GM19324 (cell line): ENCODE measurements at regions not wholly inside any gene's neighbourhood (a gene's known extent, or its start where the extent isn't known, plus 50 kb on each side); places are given as distances from the start of the nearest gene placed in this dataset.
"Not testable (repeated sequence)": the region's sequence is repeated elsewhere in the genome, so short reads cannot be mapped to it uniquely, and the experiment has no call there.

ENCODE experiments used
- ATAC-seq: cut with Tn5 transposase; IDR thresholded peaks from one replicate; pipeline ENCODE4 v1.9.1; 2021; ENCODE audit warnings: mild to moderate bottlenecking, moderate library complexity; ENCODE audit not compliant: unreplicated experiment, low FRiP score

GRCh38 chrX:16316331-16316730 is 149.1 kb downstream of the MAGEB17 start:
- ATAC-seq, result no peak

DNA sequence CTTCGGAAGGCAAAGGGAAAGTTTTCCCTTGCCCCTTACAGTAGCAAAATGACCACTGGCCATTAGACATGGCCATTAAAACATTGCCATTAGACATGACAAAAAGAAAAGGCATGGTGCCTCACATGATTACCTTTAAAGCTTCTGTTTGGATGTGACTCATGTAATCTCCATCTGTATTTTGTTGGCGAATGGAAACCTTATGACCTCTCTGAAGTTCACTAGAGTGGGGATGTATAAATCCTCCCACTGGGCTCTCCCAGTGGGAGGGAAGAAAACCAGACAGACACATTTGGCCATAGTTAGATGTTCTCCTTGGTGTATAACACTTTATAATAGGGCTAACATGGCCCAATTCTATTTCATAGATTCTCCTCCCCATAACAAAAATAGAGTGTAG is 152.6 kb downstream of the MAGEB17 start:
- ATAC-seq, result no peak

- no peak for ATAC-seq
Observed at GRCh38 chrX:16320765-16321355, 153.6 kb downstream of the MAGEB17 start.

DNA sequence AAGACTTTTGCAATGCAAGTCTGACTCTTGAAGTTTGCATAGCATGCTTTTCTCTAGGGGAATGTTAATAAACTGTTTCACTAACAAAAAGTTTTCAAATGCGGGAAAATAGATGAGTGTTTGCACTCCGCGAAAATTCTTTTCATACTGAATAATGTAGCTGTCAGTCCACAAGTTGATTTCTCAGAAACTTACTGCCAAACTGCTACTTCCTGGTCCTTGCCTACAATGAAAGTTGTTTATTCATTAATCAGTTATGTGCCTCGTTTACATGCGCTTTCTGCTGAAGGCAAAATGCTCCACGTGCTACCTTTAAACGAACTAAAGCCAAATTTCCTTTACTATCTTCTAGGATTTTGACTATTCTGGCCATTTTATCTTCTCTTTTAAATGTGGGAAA is 166.2 kb downstream of the MAGEB17 start:
- no peak for ATAC-seq

DNA sequence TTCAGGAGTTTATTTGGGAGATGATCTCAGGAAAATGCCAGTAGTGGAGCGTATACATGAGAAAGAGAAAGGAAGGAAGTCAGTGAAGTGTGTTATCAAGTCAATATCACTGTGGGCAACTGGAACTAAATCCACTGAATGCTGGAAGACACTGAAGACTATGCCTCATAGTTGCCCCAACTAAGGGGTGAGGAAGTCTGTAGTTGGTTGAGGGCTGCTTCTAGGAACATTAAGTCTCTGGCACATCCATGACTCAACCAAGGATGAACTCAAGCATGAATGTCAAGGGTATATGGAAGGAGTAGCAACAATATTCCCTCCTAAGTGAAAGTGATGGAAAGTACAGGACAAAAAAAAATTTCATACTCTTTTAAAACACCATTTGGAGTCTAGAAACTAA is 167.9 kb downstream of the MAGEB17 start:
- no peak for ATAC-seq

DNA sequence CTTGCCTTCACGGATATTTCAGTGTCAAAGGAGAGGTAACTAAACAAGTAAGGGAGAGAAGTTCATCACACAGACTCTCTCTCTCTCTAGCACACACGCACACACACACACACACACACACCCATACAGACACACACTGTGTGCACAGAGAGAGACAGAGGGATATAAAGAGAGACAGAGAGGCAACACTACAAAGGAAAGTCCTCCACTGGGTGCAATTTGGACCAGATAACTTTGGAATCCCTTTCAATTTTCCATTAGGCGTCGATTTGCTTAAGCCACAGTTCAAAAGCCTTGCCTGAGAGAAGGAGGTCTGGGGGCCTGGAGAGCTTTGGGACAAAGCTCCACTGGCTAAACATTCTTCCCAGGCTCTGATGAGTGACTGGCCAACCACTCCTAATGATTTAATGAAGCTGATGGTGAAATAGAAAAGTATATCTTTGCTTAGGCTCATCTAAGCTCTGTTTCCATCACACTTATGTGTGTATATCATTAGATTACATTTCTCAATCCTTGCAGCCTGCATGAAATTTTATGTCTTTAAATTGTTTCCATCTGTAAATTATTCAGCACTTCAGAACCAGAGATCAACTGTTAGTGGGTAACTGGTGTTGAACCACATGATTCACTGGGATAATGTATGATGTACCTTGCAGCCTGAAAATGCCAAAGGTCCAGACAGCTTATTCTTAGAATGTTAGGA is 180.8 kb downstream of the MAGEB17 start:
- no peak for ATAC-seq

GRCh38 chrX:16357902-16358301 is 190.6 kb downstream of the MAGEB17 start:
- no peak for ATAC-seq

DNA sequence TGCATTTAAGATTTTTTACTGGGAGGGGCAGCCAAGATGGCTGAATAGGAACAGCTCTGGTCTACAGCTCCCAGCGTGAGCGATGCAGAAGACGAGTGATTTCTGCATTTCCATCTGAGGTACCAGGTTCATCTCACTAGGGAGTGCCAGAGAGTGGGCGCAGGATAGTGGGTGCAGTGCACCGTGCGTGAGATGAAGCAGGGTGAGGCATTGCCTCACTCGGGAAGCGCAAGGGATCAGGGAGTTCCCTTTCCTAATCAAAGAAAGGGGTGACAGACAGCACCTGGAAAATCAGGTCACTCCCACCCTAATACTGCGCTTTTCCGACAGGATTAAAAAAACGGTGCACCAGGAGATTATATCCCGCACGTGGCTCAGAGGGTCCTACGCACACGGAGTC is 192.8 kb downstream of the MAGEB17 start:
- ATAC-seq, result not testable (repeated sequence)

DNA sequence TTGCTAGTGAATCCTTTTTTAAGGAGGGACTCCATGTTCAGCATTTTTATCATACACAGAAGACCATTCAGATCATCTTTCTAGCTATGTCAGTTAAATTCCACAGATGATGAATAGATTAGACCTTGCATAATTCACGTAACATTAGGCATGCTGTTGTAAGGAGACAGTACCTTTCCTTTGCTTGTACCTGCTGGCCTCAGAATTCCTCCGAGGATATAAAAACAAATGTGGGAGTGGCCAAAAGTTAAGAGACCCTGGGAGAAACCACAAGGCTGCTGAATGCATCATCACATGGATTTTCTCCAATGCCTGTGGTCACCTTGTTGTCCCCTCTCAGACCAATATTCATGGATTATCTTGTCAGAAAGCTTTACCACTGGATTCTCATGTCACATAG is 201.4 kb downstream of the MAGEB17 start:
- no peak for ATAC-seq

- no peak for ATAC-seq
Observed at GRCh38 chrX:16376056-16376455, 208.8 kb downstream of the MAGEB17 start.

DNA sequence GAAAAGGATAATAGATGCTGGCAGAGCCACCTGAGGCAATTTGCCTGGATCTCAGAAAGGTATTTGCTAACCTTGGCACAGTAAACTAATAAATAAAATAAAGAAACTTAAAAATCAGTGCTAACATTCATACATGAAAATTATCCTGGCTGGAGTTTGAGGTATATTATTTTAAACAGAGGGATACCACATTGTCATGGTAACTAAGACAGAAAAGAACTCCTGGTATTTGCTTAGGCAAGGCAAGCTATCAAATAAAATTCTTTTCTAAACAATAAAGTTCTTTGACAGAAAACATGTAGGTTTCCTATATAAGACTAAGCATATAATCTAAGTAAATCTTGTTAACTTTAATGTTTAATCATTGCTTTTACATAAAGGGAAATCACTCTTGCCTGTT is 218.8 kb downstream of the MAGEB17 start:
- no peak for ATAC-seq

GRCh38 chrX:16392597-16392996 is 225.3 kb downstream of the MAGEB17 start:
- ATAC-seq, result no peak

DNA sequence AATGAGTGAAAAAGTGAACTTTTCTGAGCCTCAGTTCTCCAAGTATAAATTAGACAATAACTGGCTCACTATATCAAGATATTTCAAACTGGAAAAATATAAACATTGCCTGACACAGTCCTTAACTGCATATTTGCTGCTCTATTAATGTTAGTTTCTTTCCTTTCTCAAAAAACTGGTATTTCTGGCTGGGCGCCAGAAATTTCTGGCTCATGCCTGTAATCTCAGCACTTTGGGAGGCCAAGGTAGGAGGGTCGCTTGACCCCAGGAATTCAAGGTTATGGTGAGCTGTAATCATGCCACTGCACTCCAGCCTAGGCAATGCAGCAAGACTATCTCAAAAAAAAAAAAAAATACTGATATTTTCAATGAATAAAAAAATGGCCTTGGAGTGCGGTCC is 227.0 kb downstream of the MAGEB17 start:
- ATAC-seq, result no peak

- ATAC-seq, result no peak
Observed at GRCh38 chrX:16403808-16404207, 236.5 kb downstream of the MAGEB17 start.

GRCh38 chrX:16416588-16416987 is 233.4 kb upstream of the S100G start:
- no peak for ATAC-seq

DNA sequence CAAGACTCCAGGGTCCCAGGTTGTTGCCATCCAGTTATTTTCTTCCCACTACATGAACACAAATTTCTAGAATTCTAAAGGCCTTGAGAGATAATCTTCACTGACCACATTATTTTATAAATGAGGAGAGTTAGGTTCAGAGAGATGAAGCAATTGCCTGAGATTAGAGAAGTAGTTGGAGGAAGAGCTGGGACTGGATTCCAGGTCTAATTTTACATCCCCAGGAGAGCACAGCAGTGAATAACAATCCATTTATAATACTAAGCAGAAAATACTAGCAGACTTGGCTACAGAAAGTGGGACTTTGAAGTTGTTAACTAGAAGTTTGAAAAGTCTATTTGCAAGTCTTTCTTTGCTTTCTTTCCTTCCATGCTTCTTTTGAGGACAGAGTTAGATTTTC is 231.3 kb upstream of the S100G start:
- ATAC-seq, result no peak

GRCh38 chrX:16427668-16428067 is 222.3 kb upstream of the S100G start:
- ATAC-seq, result no peak

DNA sequence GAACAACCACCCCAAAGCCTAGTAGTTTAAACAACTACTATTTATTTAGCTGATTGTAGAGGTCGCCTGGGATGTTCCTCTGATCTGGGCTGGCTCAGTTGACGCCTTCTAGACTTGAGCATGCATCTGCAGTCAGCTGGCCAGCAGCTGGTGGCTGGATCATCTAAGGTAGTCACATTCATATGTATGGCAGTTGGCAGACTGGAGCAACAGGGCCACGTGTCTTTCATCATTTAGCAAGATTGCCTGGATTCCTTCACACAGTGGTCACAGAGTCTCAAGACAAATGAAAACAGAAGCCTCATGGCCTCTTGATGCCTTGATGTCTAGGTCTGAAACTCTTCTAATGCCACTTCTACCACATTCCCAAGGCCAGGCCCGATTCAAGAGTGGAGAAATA is 220.6 kb upstream of the S100G start:
- ATAC-seq, result no peak

DNA sequence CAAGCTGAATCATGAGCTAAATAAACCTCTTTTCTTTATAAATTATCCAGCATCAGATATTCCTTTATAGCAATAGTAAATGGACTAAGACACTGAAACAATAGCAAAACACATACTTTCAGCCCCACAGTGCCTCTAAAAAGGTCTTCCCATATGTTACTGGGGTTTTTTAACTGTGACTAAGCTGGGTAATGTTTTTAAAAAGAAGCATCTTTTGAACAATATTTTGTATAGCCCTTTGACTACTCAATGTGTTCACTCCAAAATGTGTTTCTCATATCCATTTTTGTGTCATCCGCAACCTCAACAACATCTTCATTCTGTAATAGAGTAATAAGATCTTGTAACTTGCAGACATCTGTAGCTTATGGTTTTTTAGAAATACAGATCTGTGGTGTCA is 218.7 kb upstream of the S100G start:
- no peak for ATAC-seq

DNA sequence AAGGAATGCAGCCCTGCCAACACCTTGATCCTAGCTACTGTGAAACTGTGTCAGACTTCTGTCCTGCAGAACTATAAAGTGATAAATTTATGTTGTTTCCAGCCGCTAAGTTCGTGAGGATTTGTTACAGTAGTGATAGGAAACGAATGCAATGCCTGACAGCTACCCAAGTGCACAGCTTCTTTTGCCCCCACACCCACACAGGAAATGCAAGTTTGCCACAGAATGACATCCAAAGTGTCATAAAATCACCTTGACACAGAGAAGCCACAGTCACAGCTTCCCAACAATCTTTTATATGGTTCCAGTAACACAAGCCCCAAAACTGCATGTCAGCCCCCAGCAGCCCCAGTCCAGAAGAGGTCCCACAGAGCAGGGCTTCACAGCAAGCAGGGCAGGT is 216.9 kb upstream of the S100G start:
- ATAC-seq, result no peak

DNA sequence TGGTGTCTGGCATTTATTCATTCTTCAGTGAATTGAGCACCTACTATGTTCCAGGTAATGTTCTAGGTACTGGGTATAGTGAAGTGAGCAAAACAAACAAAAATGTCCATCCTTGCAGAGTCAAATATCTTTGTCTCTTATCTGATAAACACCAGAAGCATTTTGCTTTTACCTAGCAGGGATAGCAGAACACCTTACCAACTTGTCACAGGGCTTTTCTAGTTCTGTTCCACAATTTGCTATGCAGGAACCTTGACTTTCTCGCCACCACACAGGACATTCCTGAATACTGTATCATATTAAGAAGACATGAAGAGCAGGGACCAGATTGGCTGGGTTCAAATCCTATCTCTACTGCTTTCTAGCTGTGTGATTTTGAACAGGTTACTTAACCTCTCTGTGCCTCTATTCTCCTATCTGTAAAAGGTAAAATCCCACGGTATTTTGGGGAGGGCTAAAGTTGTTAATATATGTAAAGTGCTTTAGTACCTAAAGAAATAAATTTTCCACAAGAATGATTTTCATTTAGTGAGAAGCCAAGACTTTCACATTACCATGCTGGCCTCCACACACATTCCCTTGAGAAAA is 214.5 kb upstream of the S100G start:
- ATAC-seq, result no peak
